Keratinocyte (primary cell): ENCODE measurements at regions not wholly inside any gene's neighbourhood (a gene's known extent, or its start where the extent isn't known, plus 50 kb on each side); places are given as distances from the start of the nearest gene placed in this dataset.

Experiments
- DNase-seq: peaks from one replicate; pipeline ENCODE4 v3.0.0-alpha.2; 2011; ENCODE audit warnings: low read depth, missing footprints, low spot score
- FAIRE-seq: peaks from 2 replicates; lab custom pipeline; 2011; peaks lifted over from hg19 to GRCh38; lab: Jason Lieb, UNC
- H2AFZ ChIP-seq: 2 replicates; pipeline ENCODE4 v1.6.0; 2012; ENCODE audit warnings: low read length, control low read depth, inconsistent platforms; ENCODE audit not compliant: control insufficient read depth
- H3K27ac ChIP-seq: 2 replicates; pipeline ENCODE4 v1.5.1; 2011; ENCODE audit warnings: low read length; ENCODE audit not compliant: control insufficient read depth, insufficient read depth
- H3K27me3 ChIP-seq: 3 replicates; pipeline ENCODE4 v1.6.0; 2011; ENCODE audit warnings: low read length; ENCODE audit not compliant: control insufficient read depth, insufficient read depth; ENCODE audit errors: extremely low read depth
- H3K36me3 ChIP-seq, 2 experiments: 2 replicates in 1 of 2; 3 replicates in 1 of 2; pipeline ENCODE4 v1.5.1; 2011; ENCODE audit warnings: low read length in 2 of 2, mild to moderate bottlenecking in 1 of 2; ENCODE audit not compliant: control insufficient read depth in 2 of 2, insufficient read depth in 2 of 2; ENCODE audit errors: extremely low read depth in 1 of 2
- H3K4me1 ChIP-seq: 3 replicates; pipeline ENCODE4 v1.5.1; 2011; ENCODE audit warnings: low read length; ENCODE audit not compliant: control insufficient read depth, insufficient read depth; ENCODE audit errors: extremely low read depth
- H3K4me2 ChIP-seq: 3 replicates; pipeline ENCODE4 v1.6.0; 2011; ENCODE audit warnings: low read depth, low read length; ENCODE audit not compliant: control insufficient read depth, insufficient read depth; ENCODE audit errors: extremely low read depth
- H3K4me3 ChIP-seq, 3 experiments: fragments of 200-600 bp in 1 of 3; sonication (generic) in 1 of 3; 2 replicates in 2 of 3; 3 replicates in 1 of 3; pipeline ENCODE4 v1.5.1; 2011 to 2016; ENCODE audit warnings: low read length in 3 of 3, mild to moderate bottlenecking in 3 of 3, control low read depth in 2 of 3, inconsistent platforms in 1 of 3, low read depth in 1 of 3, mixed read lengths in 1 of 3, mixed run types in 1 of 3, moderate library complexity in 1 of 3; ENCODE audit not compliant: control insufficient read depth in 2 of 3, insufficient read depth in 2 of 3; ENCODE audit errors: extremely low read depth in 1 of 3
- H3K79me2 ChIP-seq: 2 replicates; pipeline ENCODE4 v1.6.0; 2012; ENCODE audit warnings: low read length; ENCODE audit not compliant: control insufficient read depth, insufficient read depth
- H3K9ac ChIP-seq: 3 replicates; pipeline ENCODE4 v1.6.0; 2011; ENCODE audit warnings: low read length; ENCODE audit not compliant: control insufficient read depth, insufficient read depth; ENCODE audit errors: extremely low read depth
- H3K9me1 ChIP-seq: 3 replicates; pipeline ENCODE4 v1.6.0; 2011; ENCODE audit warnings: low read length; ENCODE audit not compliant: control insufficient read depth, insufficient read depth; ENCODE audit errors: extremely low read depth
- H3K9me3 ChIP-seq: 2 replicates; pipeline ENCODE4 v1.5.1; 2012; ENCODE audit warnings: low read depth, low read length; ENCODE audit not compliant: control insufficient read depth
- H4K20me1 ChIP-seq: 3 replicates; pipeline ENCODE4 v1.6.0; 2011; ENCODE audit warnings: low read length; ENCODE audit not compliant: control insufficient read depth, insufficient read depth; ENCODE audit errors: extremely low read depth
- CTCF ChIP-seq, 3 experiments: IDR thresholded peaks in 1 of 3; conservative IDR thresholded peaks in 1 of 3; optimal IDR thresholded peaks in 1 of 3; 2 replicates in 2 of 3; 3 replicates in 1 of 3; pipeline versions ENCODE3 to v1.5.1; 2011; ENCODE audit warnings: low read length in 3 of 3, mild to moderate bottlenecking in 3 of 3, moderate library complexity in 2 of 3, control low read depth in 1 of 3, inconsistent platforms in 1 of 3; ENCODE audit not compliant: insufficient read depth in 2 of 3; ENCODE audit errors: extremely low read depth in 1 of 3
- EZH2 ChIP-seq: IDR thresholded peaks from one replicate; pipeline ENCODE4 v1.6.1; 2012; ENCODE audit warnings: inconsistent platforms, mild to moderate bottlenecking, low read length, moderate library complexity
- dilution Hi-C: fragments of 300-500 bp; cut with MboI; formaldehyde crosslinking; loops from one replicate; pipeline ENCODE4 v1.7.0; 2020; ENCODE audit warnings: low sequenced_read_pairs; ENCODE audit not compliant: extremely low pct_ligation_motif_present

GRCh38 chr10:44467090-44467489 lies 82.2 kb upstream of the CXCL12 start:
- H3K9me3 ChIP-seq, result no peaks in the 10 kb centered on the region
- dilution Hi-C loops, result no loop called here
- no peak for FAIRE-seq

GRCh38 chr10:44467900-44468299 lies 83.0 kb upstream of the CXCL12 start:
- Histone ChIP-seq H3K79me2 (no peaks in the 10 kb centered on the region), H3K4me3 (no peak overlapping the region), H3K9me3 (no peaks in the 10 kb centered on the region), H4K20me1 (no peaks in the 10 kb centered on the region), H3K27ac (no peak overlapping the region), H3K36me3 (no peaks in the 10 kb centered on the region), H2AFZ (no peak overlapping the region), H3K27me3 (no peaks in the 10 kb centered on the region), H3K9ac (no peak overlapping the region), H3K4me1 (no peaks in the 10 kb centered on the region), H3K4me2 (no peak overlapping the region), H3K9me1 (no peaks in the 10 kb centered on the region)
- FAIRE-seq (no peak), DNase-seq (no peak)
- no peak for TF ChIP-seq EZH2
- TF ChIP-seq CTCF (optimal IDR thresholded peaks at IDR 0.05 in 1 of 3, IDR thresholded peaks at IDR 0.05 in 1 of 3, conservative IDR thresholded peaks at IDR 0.05 in 1 of 3; ENCODE audit: extremely low read depth in 1 of 3, insufficient read depth in 2 of 3, low read length in 3 of 3), result no peak
- dilution Hi-C loops, result no loop called here

More at GRCh38 chr10:44467090-44467489, 82.2 kb upstream of the CXCL12 start:
- TF ChIP-seq CTCF (optimal IDR thresholded peaks at IDR 0.05 in 1 of 3, IDR thresholded peaks at IDR 0.05 in 1 of 3, conservative IDR thresholded peaks at IDR 0.05 in 1 of 3; ENCODE audit: extremely low read depth in 1 of 3, insufficient read depth in 2 of 3, low read length in 3 of 3) (no peak), EZH2 (no peak)
- Histone ChIP-seq H3K4me2 (no peak overlapping the region), H2AFZ (no peak overlapping the region), H3K79me2 (no peaks in the 10 kb centered on the region), H3K9ac (no peak overlapping the region), H3K9me1 (no peaks in the 10 kb centered on the region), H3K27ac (no peak overlapping the region), H3K4me3 (no peak overlapping the region), H3K4me1 (no peaks in the 10 kb centered on the region), H4K20me1 (no peaks in the 10 kb centered on the region), H3K27me3 (no peaks in the 10 kb centered on the region), H3K36me3 (no peaks in the 10 kb centered on the region)
- no peak for DNase-seq
